Gastrocnemius medialis (tissue), 4 donors: ENCODE measurements at regions not wholly inside any gene's neighbourhood (a gene's known extent, or its start where the extent isn't known, plus 50 kb on each side); places are given as distances from the start of the nearest gene placed in this dataset.

Source experiments
- ATAC-seq, 2 donors: fragments of 150-250 bp; one replicate each; pipeline ENCODE4 v1.9.1; 2016
- DNase-seq, 2 donors: peaks; one replicate each; pipeline ENCODE4 v3.0.0-alpha.2; 2019
- H3K27ac ChIP-seq, 4 donors: fragments of 200-600 bp; sonication (generic); 1 replicate in 1 of 4; 2 replicates in 3 of 4; pipeline ENCODE4 v1.5.1; 2016 to 2018; ENCODE audit warnings: mild to moderate bottlenecking in 2 of 4, moderate library complexity in 1 of 4
- H3K27me3 ChIP-seq, 3 donors: fragments of 200-600 bp; sonication (generic) in 2 of 3; 1 replicate in 1 of 3; 2 replicates in 2 of 3; pipeline versions ENCODE4 v1.5.1 to v1.6.0; 2016 to 2019; ENCODE audit warnings: mild to moderate bottlenecking in 1 of 3, moderate library complexity in 1 of 3
- H3K36me3 ChIP-seq, 2 donors: fragments of 200-600 bp; sonication (generic) in 1 of 2; one replicate each; pipeline ENCODE4 v1.5.1; 2017 to 2018
- H3K4me1 ChIP-seq, 2 donors: fragments of 200-600 bp; sonication (generic) in 1 of 2; one replicate each; pipeline ENCODE4 v1.5.1; 2016 to 2017; ENCODE audit warnings: mild to moderate bottlenecking in 2 of 2
- H3K4me3 ChIP-seq, 4 donors: fragments of 200-600 bp; sonication (generic) in 3 of 4; 1 replicate in 1 of 4; 2 replicates in 3 of 4; pipeline ENCODE4 v1.5.1; 2016 to 2019; ENCODE audit warnings: mild to moderate bottlenecking in 2 of 4
- H3K9me3 ChIP-seq, 3 donors: fragments of 200-600 bp; sonication (generic) in 2 of 3; 1 replicate in 1 of 3; 2 replicates in 2 of 3; pipeline ENCODE4 v1.5.1; 2016 to 2019
- CTCF ChIP-seq, 5 experiments: fragments of 450-650 bp in 3 of 5; fragments of 200-600 bp in 2 of 5; sonication (generic) in 2 of 5; IDR thresholded peaks in 4 of 5; conservative IDR thresholded peaks in 1 of 5; 1 replicate in 4 of 5; 2 replicates in 1 of 5; pipeline ENCODE4 v1.5.1; 2016 to 2019; ENCODE audit warnings: antibody characterized with exemption in 5 of 5, mild to moderate bottlenecking in 3 of 5, moderate library complexity in 3 of 5
- POLR2A ChIP-seq, 2 donors: fragments of 450-650 bp; IDR thresholded peaks; one replicate each; pipeline ENCODE4 v1.6.1; 2017; ENCODE audit warnings: antibody characterized with exemption in 2 of 2, mild to moderate bottlenecking in 2 of 2, moderate library complexity in 2 of 2
- in situ Hi-C, 4 donors: fragments of 200-750 bp; cut with MboI; loops; one replicate each; pipeline versions ENCODE4 v1.15.0 to v1.8.0; 2017; ENCODE audit warnings: low sequenced_read_pairs in 4 of 4
- intact Hi-C: fragments of 100-400 bp; cut with DNase I; formaldehyde crosslinking; loops from one replicate; pipeline ENCODE4 v1.15.1; 2023; ENCODE audit warnings: low total_unique reads

GRCh38 chr2:224272237-224272910 is 129.5 kb downstream of the FAM124B start:
- no peaks in the 10 kb centered on the region for H3K9me3 ChIP-seq
- TF ChIP-seq CTCF (IDR thresholded peaks at IDR 0.05 in 4 of 5, conservative IDR thresholded peaks at IDR 0.05 in 1 of 5) (no peak), POLR2A (IDR thresholded peaks at IDR 0.05) (no peak)
- in situ Hi-C loops = loop anchor here in 1 of 4 donors (10.0 kb wide), 1 partner anchor 278 kb away; no protein-coding TSS in a partner anchor
- no peak overlapping the region for H3K27ac ChIP-seq
- no peaks in the 10 kb centered on the region for H3K4me1 ChIP-seq
- intact Hi-C loops = no loop called here
- H3K36me3 ChIP-seq = no peaks in the 10 kb centered on the region
- H3K4me3 ChIP-seq = no peak overlapping the region
- DNase-seq = no peak
- no peak for ATAC-seq
- no peaks in the 10 kb centered on the region for H3K27me3 ChIP-seq

GRCh38 chr2:224271617-224272236 is 130.2 kb downstream of the FAM124B start:
- Histone ChIP-seq H3K27ac (no peak overlapping the region), H3K27me3 (no peaks in the 10 kb centered on the region), H3K4me1 (no peaks in the 10 kb centered on the region), H3K9me3 (no peaks in the 10 kb centered on the region), H3K36me3 (no peaks in the 10 kb centered on the region), H3K4me3 (no peak overlapping the region)
- DNase-seq (no peak), ATAC-seq (no peak)
- intact Hi-C loops (no loop called here), in situ Hi-C loops (loop anchor here in 1 of 4 donors (10.0 kb wide), 1 partner anchor 277 kb away; no protein-coding TSS in a partner anchor)
- TF ChIP-seq POLR2A (IDR thresholded peaks at IDR 0.05) (no peak), CTCF (IDR thresholded peaks at IDR 0.05 in 4 of 5, conservative IDR thresholded peaks at IDR 0.05 in 1 of 5) (no peak)

- in situ Hi-C loops = no loop called here
- H3K27ac ChIP-seq = no peak overlapping the region
- H3K4me1 ChIP-seq = no peaks in the 10 kb centered on the region
- H3K9me3 ChIP-seq = no peaks in the 10 kb centered on the region
- H3K36me3 ChIP-seq = no peaks in the 10 kb centered on the region
- H3K27me3 ChIP-seq = no peaks in the 10 kb centered on the region
- no peak overlapping the region for H3K4me3 ChIP-seq
- no peak for TF ChIP-seq POLR2A (IDR thresholded peaks at IDR 0.05)
- TF ChIP-seq CTCF (IDR thresholded peaks at IDR 0.05 in 4 of 5, conservative IDR thresholded peaks at IDR 0.05 in 1 of 5) = no peak
- ATAC-seq = no peak
- intact Hi-C loops = no loop called here
- DNase-seq = no peak
Observed at GRCh38 chr2:224268441-224268840, 133.5 kb downstream of the FAM124B start.

- no peaks in the 10 kb centered on the region for H3K9me3 ChIP-seq
- DNase-seq (no peak), ATAC-seq (no peak)
- intact Hi-C loops = no loop called here
- H3K27me3 ChIP-seq = no peaks in the 10 kb centered on the region
- in situ Hi-C loops = no loop called here
- no peaks in the 10 kb centered on the region for H3K36me3 ChIP-seq
- H3K4me3 ChIP-seq = no peak overlapping the region
- H3K27ac ChIP-seq = no peak overlapping the region
- H3K4me1 ChIP-seq = no peaks in the 10 kb centered on the region
- TF ChIP-seq POLR2A (IDR thresholded peaks at IDR 0.05) = no peak
- TF ChIP-seq CTCF (IDR thresholded peaks at IDR 0.05 in 4 of 5, conservative IDR thresholded peaks at IDR 0.05 in 1 of 5) = no peak
Observed at GRCh38 chr2:224264259-224264658, 137.6 kb downstream of the FAM124B start.
